GM23338 (cell line): ENCODE measurements at regions not wholly inside any gene's neighbourhood (a gene's known extent, or its start where the extent isn't known, plus 50 kb on each side); places are given as distances from the start of the nearest gene placed in this dataset.

Experiments used
- ATAC-seq: fragments of 200-7000 bp; cut with Tn5 transposase; 3 replicates; pipeline ENCODE4 v1.9.1; 2020
- DNase-seq: peaks from one replicate; pipeline ENCODE4 v3.0.0-alpha.2; 2015; ENCODE audit warnings: low spot score
- H2AFZ ChIP-seq: fragments of 200-600 bp; sonication (generic); 2 replicates; pipeline ENCODE4 v1.8.0; 2016; ENCODE audit warnings: antibody characterized with exemption, mild to moderate bottlenecking, moderate library complexity
- H3F3A ChIP-seq: fragments of 200-600 bp; sonication (generic); replicated peaks from 2 replicates; pipeline ENCODE4 v1.8.0; 2017; ENCODE audit warnings: antibody characterized with exemption, mixed run types, low read depth
- H3K27ac ChIP-seq: fragments of 200-600 bp; sonication (generic); 2 replicates; pipeline ENCODE4 v1.6.1; 2016; ENCODE audit warnings: low read depth
- H3K27me3 ChIP-seq: fragments of 200-600 bp; sonication (generic); 2 replicates; pipeline ENCODE4 v1.8.0; 2016; ENCODE audit warnings: mild to moderate bottlenecking, mixed run types, moderate library complexity; ENCODE audit not compliant: insufficient read depth
- H3K36me3 ChIP-seq: fragments of 200-600 bp; sonication (generic); 2 replicates; pipeline ENCODE4 v1.8.0; 2016; ENCODE audit warnings: mild to moderate bottlenecking; ENCODE audit not compliant: insufficient read depth
- H3K4me1 ChIP-seq: fragments of 200-600 bp; sonication (generic); 2 replicates; pipeline ENCODE4 v1.8.0; 2016; ENCODE audit warnings: mild to moderate bottlenecking, moderate library complexity; ENCODE audit not compliant: insufficient read depth
- H3K4me2 ChIP-seq: fragments of 200-600 bp; sonication (generic); 2 replicates; pipeline ENCODE4 v1.7.1; 2017; ENCODE audit warnings: mixed run types
- H3K4me3 ChIP-seq: fragments of 200-600 bp; sonication (generic); 2 replicates; pipeline ENCODE4 v1.6.1; 2016; ENCODE audit warnings: mixed run types
- H3K79me2 ChIP-seq: fragments of 200-600 bp; sonication (generic); replicated peaks from 2 replicates; pipeline ENCODE4 v1.8.0; 2017; ENCODE audit warnings: mild to moderate bottlenecking; ENCODE audit not compliant: insufficient read depth
- H3K9me2 ChIP-seq: fragments of 200-600 bp; sonication (generic); 2 replicates; pipeline ENCODE4 v1.8.0; 2017; ENCODE audit not compliant: insufficient read depth
- H4K20me1 ChIP-seq: fragments of 200-600 bp; sonication (generic); replicated peaks from 2 replicates; pipeline ENCODE4 v1.8.0; 2017; ENCODE audit warnings: mild to moderate bottlenecking; ENCODE audit not compliant: insufficient read depth
- H3K27ac Mint-ChIP-seq: 2 replicates; pipeline ENCODE4 v1.8.0; 2020; ENCODE audit warnings: inconsistent platforms, mild to moderate bottlenecking, moderate library complexity, mixed read lengths
- H3K27me3 Mint-ChIP-seq: 3 replicates; pipeline ENCODE4 v1.8.0; 2022; ENCODE audit warnings: low read depth, mild to moderate bottlenecking, moderate library complexity, mixed read lengths, inconsistent platforms; ENCODE audit not compliant: insufficient read depth, poor library complexity
- H3K36me3 Mint-ChIP-seq: 3 replicates; pipeline ENCODE4 v1.8.0; 2021; ENCODE audit warnings: low read depth, mild to moderate bottlenecking, inconsistent platforms, moderate library complexity, mixed read lengths
- H3K4me1 Mint-ChIP-seq: 3 replicates; pipeline ENCODE4 v1.8.0; 2020; ENCODE audit warnings: mild to moderate bottlenecking, inconsistent platforms, mixed read lengths
- H3K4me3 Mint-ChIP-seq: 3 replicates; pipeline ENCODE4 v1.8.0; 2021; ENCODE audit warnings: moderate library complexity, mild to moderate bottlenecking, inconsistent platforms, mixed read lengths
- H3K9me3 Mint-ChIP-seq: 3 replicates; pipeline ENCODE4 v1.8.0; 2020; ENCODE audit warnings: moderate library complexity, mild to moderate bottlenecking, inconsistent platforms, mixed read lengths
- CREB1 ChIP-seq: fragments of 250-450 bp; sonication (Bioruptor Pico); IDR thresholded peaks from 2 replicates; pipeline ENCODE4 v1.5.0; 2020; ENCODE audit warnings: low read depth, mild to moderate bottlenecking, moderate library complexity
- EZH2phosphoT487 ChIP-seq: fragments of 200-600 bp; sonication (generic); IDR thresholded peaks from one replicate; pipeline ENCODE4 v1.8.1; 2018; ENCODE audit warnings: antibody characterized with exemption; ENCODE audit not compliant: unreplicated experiment
- POLR2AphosphoS5 ChIP-seq: IDR thresholded peaks from 2 replicates; pipeline ENCODE4 v1.6.1; 2016; ENCODE audit warnings: antibody characterized with exemption, low read depth
- ZNF331 ChIP-seq: fragments of 250-450 bp; sonication (Bioruptor Pico); IDR thresholded peaks from 2 replicates; pipeline ENCODE4 v1.5.0; 2020; ENCODE audit warnings: low read depth, mild to moderate bottlenecking, moderate library complexity
- TF ChIP-seq, protein P1 (sequence below), 2 experiments: fragments of 200-600 bp in 1 of 2; sonication (generic) in 1 of 2; conservative IDR thresholded peaks; 2 replicates each; pipeline versions ENCODE4 v1.5.1 to v1.6.1; 2016 to 2017; ENCODE audit warnings: antibody characterized with exemption in 2 of 2, low read depth in 2 of 2, mild to moderate bottlenecking in 2 of 2, moderate library complexity in 1 of 2
- TF ChIP-seq, protein P2 (sequence below): fragments of 250-450 bp; sonication (Bioruptor Pico); IDR thresholded peaks from 2 replicates; pipeline ENCODE4 v1.5.0; 2020; ENCODE audit warnings: mild to moderate bottlenecking, moderate library complexity

DNA sequence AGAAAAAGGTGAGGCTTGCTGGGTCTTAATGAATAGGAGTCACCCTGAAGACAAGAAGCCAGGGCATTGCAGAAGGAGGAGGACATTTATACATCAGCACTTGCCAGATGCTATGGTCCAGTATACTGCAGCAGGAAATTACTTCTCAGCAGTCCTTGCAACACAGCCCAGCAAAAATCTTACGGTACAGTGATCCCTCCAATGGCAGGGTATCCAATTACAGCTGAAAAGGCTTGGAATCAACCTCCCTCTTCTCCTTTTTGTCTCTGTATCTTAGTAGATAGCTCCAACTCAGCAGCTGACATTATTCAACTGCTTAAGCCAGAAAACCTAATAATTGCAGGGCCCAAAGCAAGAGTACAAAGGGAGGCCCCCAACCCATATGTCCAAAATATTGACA lies 128.3 kb upstream of the COBL start:
- no peak overlapping the region for H3K27ac Mint-ChIP-seq
- H3F3A ChIP-seq: 0 out of 2 replicates have a peak, but pooled peaks cover 3% of the 10 kb centered on the region

More for the DNA sequence above, 128.3 kb upstream of the COBL start:
- Histone ChIP-seq H3K9me2 (0 out of 2 replicates have a peak, but pooled peaks cover 7% of the 10 kb centered on the region), H3K79me2 (no peaks in the 10 kb centered on the region), H4K20me1 (no peaks in the 10 kb centered on the region), H2AFZ (no peak overlapping the region), H3K27ac (no peak overlapping the region), H3K27me3 (no peaks in the 10 kb centered on the region), H3K4me3 (no peak overlapping the region), H3K4me1 (peaks cover 29% of the 10 kb centered on the region), H3K36me3 (peaks cover 12% of the 10 kb centered on the region), H3K4me2 (no peak overlapping the region)
- Mint-ChIP-seq H3K36me3 (peaks cover 22% of the 10 kb centered on the region), H3K4me1 (peaks cover 23% of the 10 kb centered on the region), H3K9me3 (peaks cover 30% of the 10 kb centered on the region), H3K27me3 (peaks cover 6% of the 10 kb centered on the region), H3K4me3 (no peak overlapping the region)
- no peak for ATAC-seq
- TF ChIP-seq, protein P1, sequence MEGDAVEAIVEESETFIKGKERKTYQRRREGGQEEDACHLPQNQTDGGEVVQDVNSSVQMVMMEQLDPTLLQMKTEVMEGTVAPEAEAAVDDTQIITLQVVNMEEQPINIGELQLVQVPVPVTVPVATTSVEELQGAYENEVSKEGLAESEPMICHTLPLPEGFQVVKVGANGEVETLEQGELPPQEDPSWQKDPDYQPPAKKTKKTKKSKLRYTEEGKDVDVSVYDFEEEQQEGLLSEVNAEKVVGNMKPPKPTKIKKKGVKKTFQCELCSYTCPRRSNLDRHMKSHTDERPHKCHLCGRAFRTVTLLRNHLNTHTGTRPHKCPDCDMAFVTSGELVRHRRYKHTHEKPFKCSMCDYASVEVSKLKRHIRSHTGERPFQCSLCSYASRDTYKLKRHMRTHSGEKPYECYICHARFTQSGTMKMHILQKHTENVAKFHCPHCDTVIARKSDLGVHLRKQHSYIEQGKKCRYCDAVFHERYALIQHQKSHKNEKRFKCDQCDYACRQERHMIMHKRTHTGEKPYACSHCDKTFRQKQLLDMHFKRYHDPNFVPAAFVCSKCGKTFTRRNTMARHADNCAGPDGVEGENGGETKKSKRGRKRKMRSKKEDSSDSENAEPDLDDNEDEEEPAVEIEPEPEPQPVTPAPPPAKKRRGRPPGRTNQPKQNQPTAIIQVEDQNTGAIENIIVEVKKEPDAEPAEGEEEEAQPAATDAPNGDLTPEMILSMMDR (conservative IDR thresholded peaks at IDR 0.05; ENCODE audit: low read depth in 2 of 2): 0 out of 4 replicates have a peak, but pooled peaks of 1 of the 2 experiments have one; percentile 12
- TF ChIP-seq POLR2AphosphoS5: no peak
- TF ChIP-seq ZNF331 (CRISPR knock-in tag): no peak
- TF ChIP-seq EZH2phosphoT487: no peak
- TF ChIP-seq, protein P2, sequence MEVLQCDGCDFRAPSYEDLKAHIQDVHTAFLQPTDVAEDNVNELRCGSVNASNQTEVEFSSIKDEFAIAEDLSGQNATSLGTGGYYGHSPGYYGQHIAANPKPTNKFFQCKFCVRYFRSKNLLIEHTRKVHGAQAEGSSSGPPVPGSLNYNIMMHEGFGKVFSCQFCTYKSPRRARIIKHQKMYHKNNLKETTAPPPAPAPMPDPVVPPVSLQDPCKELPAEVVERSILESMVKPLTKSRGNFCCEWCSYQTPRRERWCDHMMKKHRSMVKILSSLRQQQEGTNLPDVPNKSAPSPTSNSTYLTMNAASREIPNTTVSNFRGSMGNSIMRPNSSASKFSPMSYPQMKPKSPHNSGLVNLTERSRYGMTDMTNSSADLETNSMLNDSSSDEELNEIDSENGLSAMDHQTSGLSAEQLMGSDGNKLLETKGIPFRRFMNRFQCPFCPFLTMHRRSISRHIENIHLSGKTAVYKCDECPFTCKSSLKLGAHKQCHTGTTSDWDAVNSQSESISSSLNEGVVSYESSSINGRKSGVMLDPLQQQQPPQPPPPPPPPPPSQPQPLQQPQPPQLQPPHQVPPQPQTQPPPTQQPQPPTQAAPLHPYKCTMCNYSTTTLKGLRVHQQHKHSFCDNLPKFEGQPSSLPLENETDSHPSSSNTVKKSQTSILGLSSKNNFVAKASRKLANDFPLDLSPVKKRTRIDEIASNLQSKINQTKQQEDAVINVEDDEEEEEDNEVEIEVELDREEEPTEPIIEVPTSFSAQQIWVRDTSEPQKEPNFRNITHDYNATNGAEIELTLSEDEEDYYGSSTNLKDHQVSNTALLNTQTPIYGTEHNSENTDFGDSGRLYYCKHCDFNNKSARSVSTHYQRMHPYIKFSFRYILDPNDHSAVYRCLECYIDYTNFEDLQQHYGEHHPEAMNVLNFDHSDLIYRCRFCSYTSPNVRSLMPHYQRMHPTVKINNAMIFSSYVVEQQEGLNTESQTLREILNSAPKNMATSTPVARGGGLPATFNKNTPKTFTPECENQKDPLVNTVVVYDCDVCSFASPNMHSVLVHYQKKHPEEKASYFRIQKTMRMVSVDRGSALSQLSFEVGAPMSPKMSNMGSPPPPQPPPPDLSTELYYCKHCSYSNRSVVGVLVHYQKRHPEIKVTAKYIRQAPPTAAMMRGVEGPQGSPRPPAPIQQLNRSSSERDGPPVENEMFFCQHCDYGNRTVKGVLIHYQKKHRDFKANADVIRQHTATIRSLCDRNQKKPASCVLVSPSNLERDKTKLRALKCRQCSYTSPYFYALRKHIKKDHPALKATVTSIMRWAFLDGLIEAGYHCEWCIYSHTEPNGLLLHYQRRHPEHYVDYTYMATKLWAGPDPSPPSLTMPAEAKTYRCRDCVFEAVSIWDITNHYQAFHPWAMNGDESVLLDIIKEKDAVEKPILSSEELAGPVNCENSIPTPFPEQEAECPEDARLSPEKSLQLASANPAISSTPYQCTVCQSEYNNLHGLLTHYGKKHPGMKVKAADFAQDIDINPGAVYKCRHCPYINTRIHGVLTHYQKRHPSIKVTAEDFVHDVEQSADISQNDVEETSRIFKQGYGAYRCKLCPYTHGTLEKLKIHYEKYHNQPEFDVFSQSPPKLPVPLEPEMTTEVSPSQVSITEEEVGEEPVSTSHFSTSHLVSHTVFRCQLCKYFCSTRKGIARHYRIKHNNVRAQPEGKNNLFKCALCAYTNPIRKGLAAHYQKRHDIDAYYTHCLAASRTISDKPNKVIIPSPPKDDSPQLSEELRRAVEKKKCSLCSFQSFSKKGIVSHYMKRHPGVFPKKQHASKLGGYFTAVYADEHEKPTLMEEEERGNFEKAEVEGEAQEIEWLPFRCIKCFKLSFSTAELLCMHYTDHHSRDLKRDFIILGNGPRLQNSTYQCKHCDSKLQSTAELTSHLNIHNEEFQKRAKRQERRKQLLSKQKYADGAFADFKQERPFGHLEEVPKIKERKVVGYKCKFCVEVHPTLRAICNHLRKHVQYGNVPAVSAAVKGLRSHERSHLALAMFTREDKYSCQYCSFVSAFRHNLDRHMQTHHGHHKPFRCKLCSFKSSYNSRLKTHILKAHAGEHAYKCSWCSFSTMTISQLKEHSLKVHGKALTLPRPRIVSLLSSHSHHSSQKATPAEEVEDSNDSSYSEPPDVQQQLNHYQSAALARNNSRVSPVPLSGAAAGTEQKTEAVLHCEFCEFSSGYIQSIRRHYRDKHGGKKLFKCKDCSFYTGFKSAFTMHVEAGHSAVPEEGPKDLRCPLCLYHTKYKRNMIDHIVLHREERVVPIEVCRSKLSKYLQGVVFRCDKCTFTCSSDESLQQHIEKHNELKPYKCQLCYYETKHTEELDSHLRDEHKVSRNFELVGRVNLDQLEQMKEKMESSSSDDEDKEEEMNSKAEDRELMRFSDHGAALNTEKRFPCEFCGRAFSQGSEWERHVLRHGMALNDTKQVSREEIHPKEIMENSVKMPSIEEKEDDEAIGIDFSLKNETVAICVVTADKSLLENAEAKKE: no peak
- no peak for TF ChIP-seq CREB1
- no peak for DNase-seq
